ENCODE measurements at regions not wholly inside any gene's neighbourhood (a gene's known extent, or its start where the extent isn't known, plus 50 kb on each side); places are given as distances from the start of the nearest gene placed in this dataset.

- TF ChIP-seq POLR2A (IDR thresholded peaks at IDR 0.05): no peak
- TF ChIP-seq EP300 (IDR thresholded peaks at IDR 0.05): no peak
- no peak for TF ChIP-seq CTCF (IDR thresholded peaks at IDR 0.05)
- TF ChIP-seq POLR2AphosphoS5 (IDR thresholded peaks at IDR 0.05): no peak
Measured at GRCh38 chr10:36781570-36781969, 343.8 kb upstream of the ANKRD30A start.
